ENCODE measurements at regions not wholly inside any gene's neighbourhood (a gene's known extent, or its start where the extent isn't known, plus 50 kb on each side); places are given as distances from the start of the nearest gene placed in this dataset.

GRCh38 chr17:45686250-45686649 is 97.9 kb upstream of the CRHR1 start:
- no peak overlapping the region for H3K9ac ChIP-seq (ENCODE audit: insufficient read depth, low read depth, low read length)
- CTCF ChIA-PET (ENCODE audit: low intra/inter-chr PET ratio, low total read pairs): no interaction called here
- in situ Hi-C loops (cut with HindIII; ENCODE audit: extremely low pct_ligation_motif_present, low pct_unique_long_range_greater_than_20kb): no loop called here
- H3K27me3 ChIP-seq (ENCODE audit: control insufficient read depth in 1 of 2, insufficient read depth in 2 of 2, low read length in 2 of 2): peaks cover 13 to 62% of the 10 kb centered on the region in 2 experiments
- no peak overlapping the region for H2AFZ ChIP-seq (ENCODE audit: low read length)
- no peak overlapping the region for H3K4me2 ChIP-seq (ENCODE audit: low read depth, low read length)
- H3K36me3 ChIP-seq (replicated peaks in 1 of 2; ENCODE audit: control insufficient read depth in 1 of 2, insufficient read depth in 2 of 2, low read length in 2 of 2): no peaks in the 10 kb centered on the region
- BruUV-seq (replicated peaks): no TSS peak
- no peaks in the 10 kb centered on the region; the same call in 1 of the 2 replicates for H4K20me1 ChIP-seq (ENCODE audit: insufficient read depth, low read length)
- intact Hi-C loops (cut with micrococcal nuclease; ENCODE audit: unreplicated experiment): no loop called here
- H3K27ac ChIP-seq (ENCODE audit: extremely low read length, insufficient read depth, low read length): no peak overlapping the region
- 2% methylated on average over 4 of the region's 4 CpGs for WGBS (ENCODE audit: low lambda C conversion rate)
- FAIRE-seq (no peak), DNase-seq (ENCODE audit: low spot score) (no peak), ATAC-seq (no peak)
- no peak overlapping the region for H3K4me3 ChIP-seq (replicated peaks in 1 of 3; ENCODE audit: insufficient read depth in 1 of 3, low read depth in 2 of 3, low read length in 3 of 3)
- no peak for TF ChIP-seq HIVEP1 (CRISPR knock-in tag; IDR thresholded peaks at IDR 0.05)
- TF ChIP-seq ZNF280B (CRISPR knock-in tag; IDR thresholded peaks at IDR 0.05; ENCODE audit: borderline replicate concordance): no peak
- no peak for TF ChIP-seq NFKB2 (CRISPR knock-in tag; IDR thresholded peaks at IDR 0.05; ENCODE audit: borderline replicate concordance)
- TF ChIP-seq RNF2 (conservative IDR thresholded peaks at IDR 0.05; ENCODE audit: low read depth): no peak
- no peak for TF ChIP-seq RBM39 (IDR thresholded peaks at IDR 0.05; ENCODE audit: low read depth, low read length, poor library complexity, severe bottlenecking)
- no peak for TF ChIP-seq BRD4 (CRISPR knock-in tag; IDR thresholded peaks at IDR 0.05)
- no peak for TF ChIP-seq NFKBIZ (CRISPR knock-in tag; IDR thresholded peaks at IDR 0.05)
- no peak for TF ChIP-seq JUND (CRISPR knock-in tag; IDR thresholded peaks at IDR 0.05)
- TF ChIP-seq ZNF569 (CRISPR knock-in tag; IDR thresholded peaks at IDR 0.05; ENCODE audit: borderline replicate concordance): no peak
- TF ChIP-seq ZNF572 (CRISPR knock-in tag; IDR thresholded peaks at IDR 0.05): no peak
- no peak for TF ChIP-seq ZNF256 (CRISPR knock-in tag; conservative IDR thresholded peaks at IDR 0.05)
- TF ChIP-seq ZBTB38 (CRISPR knock-in tag; IDR thresholded peaks at IDR 0.05): no peak
- TF ChIP-seq NFIC (IDR thresholded peaks at IDR 0.05; ENCODE audit: low read length): no peak
- TF ChIP-seq DR1 (CRISPR knock-in tag; IDR thresholded peaks at IDR 0.05): no peak
- TF ChIP-seq SATB2 (CRISPR knock-in tag; IDR thresholded peaks at IDR 0.05): no peak
- TF ChIP-seq ZNF564 (CRISPR knock-in tag; IDR thresholded peaks at IDR 0.05): no peak
- no peak for TF ChIP-seq ZFP90 (CRISPR knock-in tag; IDR thresholded peaks at IDR 0.05; ENCODE audit: borderline replicate concordance)
- H3K4me1 ChIP-seq (ENCODE audit: insufficient read depth, low read length): no peaks in the 10 kb centered on the region
- POLR2A ChIA-PET: no interaction called here
- no peaks in the 10 kb centered on the region for H3K79me2 ChIP-seq (ENCODE audit: insufficient read depth, low read length)
- H3K9me3 ChIP-seq (ENCODE audit: low read length): no peaks in the 10 kb centered on the region
